Left hindlimb (tissue), 1 donor: ENCODE measurements at regions not wholly inside any gene's neighbourhood (a gene's known extent, or its start where the extent isn't known, plus 50 kb on each side); places are given as distances from the start of the nearest gene placed in this dataset.
A peak's percentile ranks its signal among the peaks of the same experiment; 100 is the strongest.

Experiments used
- DNase-seq: peaks from one replicate; pipeline ENCODE4 v3.0.0-alpha.2; 2018

DNA sequence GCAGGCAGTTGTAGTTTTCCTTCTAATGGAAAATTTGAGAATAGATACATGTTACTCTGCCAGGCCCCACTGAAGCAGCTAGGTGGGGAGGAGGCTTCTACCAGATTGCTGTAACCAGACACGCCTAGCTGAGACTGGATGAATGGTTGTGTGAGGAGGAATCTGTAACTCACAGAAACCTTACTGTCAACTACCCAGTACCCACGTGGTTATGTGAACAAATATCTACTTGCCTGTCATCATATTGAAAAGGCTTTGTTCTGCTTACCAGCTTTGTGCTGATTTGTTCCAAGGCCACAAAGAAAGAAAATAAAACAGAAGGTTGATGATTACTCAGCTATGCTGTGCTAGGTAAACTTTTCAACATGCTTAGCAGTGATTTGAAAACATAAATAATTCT lies 167.2 kb downstream of the CAPZA3 start:
- no peak for DNase-seq

GRCh38 chr12:18906395-18906794 lies 168.5 kb downstream of the CAPZA3 start:
- DNase-seq = peak; percentile 52

- peak; percentile 51 for DNase-seq
Observed at GRCh38 chr12:18907127-18907526, 169.2 kb downstream of the CAPZA3 start.

DNA sequence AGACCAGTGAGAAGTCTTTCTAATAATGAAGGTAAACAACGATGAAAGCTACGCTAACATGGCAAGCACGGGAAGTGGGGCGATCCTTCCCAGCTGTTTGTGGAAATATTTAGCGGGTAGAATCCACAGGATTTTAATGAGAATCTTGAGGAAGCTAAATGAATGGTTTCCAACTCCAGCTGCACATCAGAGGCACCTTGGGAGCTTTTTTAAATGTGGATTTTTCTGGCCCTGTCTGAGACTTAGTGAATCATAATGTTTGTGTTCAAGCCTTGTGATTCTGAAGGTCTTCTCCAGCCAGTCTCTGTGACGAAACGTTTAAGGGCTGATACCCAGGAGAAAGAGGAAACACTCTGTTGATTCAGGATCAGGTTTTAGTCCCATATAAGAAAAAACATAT lies 169.8 kb downstream of the CAPZA3 start:
- DNase-seq = no peak

DNA sequence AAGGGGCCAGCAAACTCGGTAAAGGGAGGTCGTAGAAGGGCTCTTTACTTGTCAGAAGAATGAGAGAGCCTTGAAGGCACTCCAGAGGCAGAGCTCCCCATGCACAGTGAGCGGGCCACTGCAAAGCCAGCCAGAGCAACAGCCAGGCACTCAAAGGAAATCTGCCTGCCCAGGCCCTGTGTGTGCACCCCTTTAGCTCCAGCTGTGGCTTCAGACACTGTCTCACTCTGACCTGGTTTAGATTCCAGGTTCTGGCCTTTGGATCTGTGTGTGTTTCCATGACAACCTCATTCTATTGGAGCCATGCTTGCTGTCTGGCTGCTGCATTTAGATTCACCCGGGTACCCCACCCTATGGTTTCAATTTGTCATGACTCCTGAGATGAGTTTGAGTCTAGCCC lies 170.3 kb downstream of the CAPZA3 start:
- peak; percentile 48 for DNase-seq

GRCh38 chr12:18919871-18920511 lies 182.1 kb downstream of the CAPZA3 start:
- no peak for DNase-seq

GRCh38 chr12:18922851-18923250 lies 184.9 kb downstream of the CAPZA3 start:
- no peak for DNase-seq

GRCh38 chr12:18923721-18924120 lies 185.8 kb downstream of the CAPZA3 start:
- DNase-seq = no peak

DNA sequence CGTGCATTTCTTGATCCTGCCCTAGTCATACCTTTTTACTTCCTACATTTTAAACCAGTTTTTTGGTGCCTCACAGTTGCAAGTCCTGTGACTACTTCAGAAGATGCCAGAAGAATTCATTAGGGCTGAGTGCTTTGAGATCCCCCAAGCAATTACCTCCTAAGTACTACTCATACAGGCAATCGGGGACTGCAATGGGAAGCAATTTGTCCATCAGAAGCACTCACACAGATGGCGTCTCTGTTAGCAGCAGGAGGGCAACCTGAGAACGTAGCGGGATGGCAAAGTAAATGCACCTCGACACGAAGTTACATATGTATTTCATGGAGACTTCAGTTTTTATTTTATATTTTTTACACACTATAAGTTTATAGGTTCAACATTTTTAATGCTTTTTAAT lies 188.3 kb downstream of the CAPZA3 start:
- no peak for DNase-seq

DNA sequence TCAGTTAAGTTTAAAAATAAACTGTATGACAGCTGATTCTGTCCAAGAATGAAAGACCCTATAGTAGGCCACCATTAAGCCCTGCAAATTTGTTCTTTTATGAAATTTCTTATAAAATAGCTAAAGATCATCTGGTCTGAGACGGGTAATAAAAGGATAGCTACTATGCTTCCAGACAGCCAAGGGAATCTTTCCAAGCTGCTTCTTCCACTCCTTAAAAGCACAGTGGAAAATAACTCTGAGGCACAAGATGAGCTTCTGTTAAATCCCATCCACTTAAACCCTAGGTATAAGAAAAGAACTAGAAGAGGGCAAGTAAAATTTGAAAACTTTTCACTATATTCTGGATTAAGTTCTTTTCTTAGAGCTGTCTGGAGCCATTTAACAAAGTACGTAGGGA lies 194.3 kb downstream of the CAPZA3 start:
- no peak for DNase-seq

DNA sequence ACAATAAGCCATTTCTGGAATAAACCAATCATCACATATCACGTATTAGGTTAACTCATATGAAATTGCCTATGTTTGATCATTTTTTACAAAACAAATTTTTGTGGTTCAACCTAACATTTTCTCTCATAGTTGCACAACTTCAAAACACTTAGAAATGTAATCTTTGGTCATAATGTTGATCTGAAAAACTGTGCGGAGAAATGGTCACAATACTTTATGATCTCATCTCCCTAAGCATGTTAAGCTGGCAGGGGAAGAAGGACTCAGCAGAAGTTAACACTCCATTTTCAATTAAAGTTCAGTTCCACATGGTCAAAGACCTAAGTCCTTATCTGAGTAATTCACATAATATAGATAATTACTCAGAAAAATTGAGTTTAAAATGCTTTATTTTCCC lies 194.8 kb downstream of the CAPZA3 start:
- no peak for DNase-seq

- no peak for DNase-seq
Observed at GRCh38 chr12:18935371-18935965, 194.1 kb upstream of the PLEKHA5 start.

- no peak for DNase-seq
Observed at GRCh38 chr12:18939051-18939450, 190.5 kb upstream of the PLEKHA5 start.

DNA sequence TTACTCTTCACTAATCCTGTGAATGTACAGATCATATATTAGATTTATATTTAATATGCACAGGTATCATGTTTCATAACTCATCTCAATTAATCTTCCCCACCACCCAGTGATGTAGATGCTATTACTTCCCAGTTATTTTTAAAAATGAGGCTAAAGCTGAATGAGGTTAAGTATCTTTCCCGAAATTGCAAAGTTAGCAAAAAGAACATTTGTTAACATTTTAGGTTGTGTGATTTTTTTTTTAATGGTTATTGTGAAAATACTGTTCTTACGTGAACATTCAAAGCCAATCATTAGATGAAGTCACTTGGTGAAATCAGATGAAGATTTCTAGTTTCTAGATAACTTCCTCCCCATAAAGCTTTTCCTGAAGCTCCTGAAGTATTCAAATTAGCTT lies 186.9 kb upstream of the PLEKHA5 start:
- DNase-seq = no peak

GRCh38 chr12:18943200-18943599 lies 186.3 kb upstream of the PLEKHA5 start:
- DNase-seq = no peak

DNA sequence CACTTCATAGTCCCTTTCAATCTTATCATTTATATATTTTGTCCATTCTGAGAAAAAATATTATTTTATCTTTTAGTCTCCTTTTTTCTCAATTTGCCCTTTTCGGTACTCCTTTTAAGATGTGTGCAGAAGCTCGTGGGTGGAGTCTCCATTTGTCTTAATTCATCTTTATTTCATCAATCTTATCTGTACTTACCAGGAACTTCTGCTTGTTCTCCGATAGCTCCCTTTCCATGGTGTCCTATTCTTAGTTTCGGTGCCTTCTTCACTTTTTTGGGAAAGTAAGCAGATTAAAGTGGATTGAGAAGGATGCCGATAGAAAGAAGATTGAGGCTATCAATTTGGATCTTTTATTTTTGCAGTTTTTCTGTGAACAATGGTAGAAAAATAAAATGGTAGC lies 183.4 kb upstream of the PLEKHA5 start:
- no peak for DNase-seq

DNA sequence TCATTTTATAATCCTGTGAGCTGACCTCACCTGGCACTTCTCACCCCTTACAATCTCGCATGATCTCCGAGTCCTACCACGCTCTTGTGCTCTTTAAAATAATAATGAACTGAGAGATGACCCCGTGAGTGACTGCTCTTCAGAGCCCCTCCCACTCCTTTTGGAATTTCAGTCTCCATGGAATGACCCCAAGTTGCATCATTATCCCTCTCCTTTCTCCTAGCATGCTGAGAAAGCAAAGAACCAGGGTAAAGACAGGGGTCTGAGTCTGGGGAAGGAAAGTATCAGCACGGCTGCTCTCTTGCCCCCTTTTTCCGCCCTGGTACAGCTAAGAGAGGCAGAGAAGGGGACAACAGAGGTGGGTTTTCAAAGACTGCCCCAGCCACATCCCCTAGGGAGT lies 178.3 kb upstream of the PLEKHA5 start:
- DNase-seq = no peak

DNA sequence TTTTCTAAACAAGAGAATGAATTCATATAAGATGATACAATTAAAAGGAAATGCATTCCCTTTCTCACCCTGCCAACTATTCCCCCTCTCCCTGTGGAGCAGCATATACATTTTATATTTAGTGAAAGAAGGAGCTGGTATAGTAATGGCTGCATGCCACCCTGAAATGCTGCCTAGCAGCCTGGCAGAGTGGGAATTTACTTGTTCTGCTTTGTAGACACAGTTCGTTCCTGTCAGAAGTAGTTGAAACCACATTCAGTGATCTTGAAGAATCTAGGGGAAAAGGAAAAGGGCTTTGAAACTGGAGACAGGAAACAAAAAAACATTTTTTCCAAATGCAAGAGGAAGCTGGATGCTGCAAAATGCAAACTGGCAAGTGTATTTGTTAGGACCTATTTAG lies 176.0 kb upstream of the PLEKHA5 start:
- no peak for DNase-seq

DNA sequence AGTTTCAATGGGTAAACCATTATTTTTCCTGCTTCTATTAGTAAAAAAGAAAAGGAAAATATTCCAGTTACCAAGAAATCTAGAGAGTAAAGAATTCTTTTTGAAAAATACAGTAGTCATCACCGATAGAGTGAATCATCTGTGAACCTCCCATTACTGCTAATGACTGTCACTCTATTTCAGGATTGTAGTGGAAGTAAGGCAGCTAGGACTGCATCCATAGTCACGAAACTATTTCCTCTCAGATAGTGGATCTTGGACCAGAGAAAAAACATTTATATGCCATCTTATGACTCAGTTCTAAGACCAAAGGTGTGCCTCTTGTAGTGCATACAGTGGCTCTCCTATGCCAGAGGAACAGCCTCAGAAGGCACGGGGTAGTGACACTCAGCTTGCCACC lies 173.9 kb upstream of the PLEKHA5 start:
- DNase-seq = no peak

DNA sequence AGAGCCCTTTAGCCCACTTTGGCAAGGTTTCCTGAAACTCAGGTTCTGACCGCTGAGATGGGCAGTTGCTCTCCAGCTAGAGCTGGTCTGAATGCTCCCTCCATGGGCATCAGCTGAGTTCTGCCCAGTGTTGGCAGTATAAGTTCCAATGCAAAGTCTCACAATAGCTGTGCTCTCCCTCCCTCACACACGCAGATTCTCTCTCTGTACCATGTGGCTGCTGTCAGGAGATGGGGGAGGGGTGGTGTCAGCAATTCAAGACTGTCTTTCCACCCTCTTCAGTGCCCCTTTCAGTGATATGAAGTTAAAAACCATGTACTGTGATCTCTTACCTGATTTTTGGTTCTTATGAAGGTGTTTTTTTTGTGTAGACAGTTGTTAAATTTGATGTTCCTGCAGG lies 164.3 kb upstream of the PLEKHA5 start:
- DNase-seq = no peak

GRCh38 chr12:18966954-18967353 lies 162.6 kb upstream of the PLEKHA5 start:
- no peak for DNase-seq

- DNase-seq = no peak
Observed at GRCh38 chr12:18967814-18968213, 161.7 kb upstream of the PLEKHA5 start.

DNA sequence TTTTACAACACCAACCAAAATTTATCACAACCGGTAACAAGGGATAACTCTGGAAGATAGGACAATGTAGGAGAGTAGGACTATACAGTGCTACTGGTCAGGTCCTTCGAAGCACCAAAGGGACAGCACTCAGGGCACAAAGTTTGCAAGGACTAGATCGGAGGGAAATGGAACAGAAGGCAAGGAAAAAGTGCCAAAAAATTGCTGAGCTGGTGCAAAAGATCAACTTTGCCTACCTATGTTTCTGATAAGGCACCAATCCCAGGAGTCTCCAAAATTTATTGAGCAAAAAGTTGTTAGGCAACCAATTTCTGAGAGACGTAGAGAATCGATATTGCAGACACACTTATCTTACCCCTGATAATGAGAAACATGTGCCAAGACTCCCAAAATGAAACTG lies 160.0 kb upstream of the PLEKHA5 start:
- DNase-seq = no peak

- no peak for DNase-seq
Observed at GRCh38 chr12:18970603-18971002, 158.9 kb upstream of the PLEKHA5 start.

DNA sequence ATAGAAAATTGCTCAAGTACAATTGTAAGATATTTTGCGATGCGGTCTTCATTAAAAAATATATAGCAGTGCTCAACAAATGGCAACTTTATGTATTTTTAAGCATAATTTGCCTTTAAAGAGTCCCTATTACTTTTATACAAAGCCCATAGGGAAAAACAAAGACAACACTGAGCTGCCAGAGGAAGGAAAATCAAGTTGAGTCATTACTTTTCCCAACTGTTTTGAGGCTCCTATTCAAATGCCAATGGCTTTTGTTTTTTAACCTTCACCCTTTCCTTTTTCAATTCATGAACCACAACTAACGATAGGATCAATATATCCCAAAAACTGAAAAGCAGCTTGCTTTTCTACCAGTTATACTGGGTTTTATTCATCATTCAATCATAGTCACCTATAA lies 157.6 kb upstream of the PLEKHA5 start:
- no peak for DNase-seq
